IPS-20b (cell line): ENCODE measurements at regions not wholly inside any gene's neighbourhood (a gene's known extent, or its start where the extent isn't known, plus 50 kb on each side); places are given as distances from the start of the nearest gene placed in this dataset.

Experiments used
- H3K27ac ChIP-seq: one replicate; pipeline ENCODE4 v1.5.1; 2013; ENCODE audit warnings: low read length
- H3K27me3 ChIP-seq: 2 replicates; pipeline ENCODE4 v1.6.1; 2013; ENCODE audit warnings: mild to moderate bottlenecking, low read length, inconsistent platforms; ENCODE audit not compliant: insufficient read depth
- H3K36me3 ChIP-seq: 2 replicates; pipeline ENCODE4 v1.6.1; 2013; ENCODE audit warnings: low read depth, mild to moderate bottlenecking, inconsistent platforms, low read length, moderate library complexity; ENCODE audit not compliant: insufficient read depth
- H3K4me1 ChIP-seq: 2 replicates; pipeline ENCODE4 v1.6.1; 2013; ENCODE audit warnings: mild to moderate bottlenecking, control low read depth, inconsistent platforms, low read length, moderate library complexity; ENCODE audit not compliant: insufficient read depth
- H3K4me3 ChIP-seq: 2 replicates; pipeline ENCODE4 v1.5.1; 2013; ENCODE audit warnings: mild to moderate bottlenecking, low read length, inconsistent platforms
- H3K9ac ChIP-seq: 2 replicates; pipeline ENCODE4 v1.6.1; 2013; ENCODE audit warnings: low read depth, mild to moderate bottlenecking, inconsistent platforms, low read length, moderate library complexity
- H3K9me3 ChIP-seq: 2 replicates; pipeline ENCODE4 v1.6.1; 2013; ENCODE audit warnings: mild to moderate bottlenecking, low read depth, low read length, inconsistent platforms; ENCODE audit not compliant: insufficient read depth

DNA sequence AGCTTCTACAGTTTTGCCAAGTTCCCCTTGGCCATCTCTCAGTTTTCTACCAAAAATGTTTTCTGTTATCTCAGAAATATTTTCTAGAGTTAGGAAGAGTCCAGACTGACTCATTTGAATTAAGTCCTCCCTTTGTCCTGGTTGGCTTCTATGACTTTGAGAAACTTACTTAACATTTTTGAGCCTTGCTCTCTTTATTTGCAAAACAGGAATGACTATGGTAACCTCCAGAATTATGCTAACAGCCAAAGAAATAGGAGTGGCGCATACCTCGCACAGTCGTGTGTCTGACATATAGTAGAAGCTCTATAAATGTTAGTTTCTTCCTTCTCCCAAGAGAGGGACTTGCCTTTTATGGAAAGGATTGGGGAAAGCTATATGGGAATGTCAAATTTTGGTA, 841.1 kb downstream of the TSN start:
- H3K9me3 ChIP-seq, result no peaks in the 10 kb centered on the region
- H3K4me1 ChIP-seq, result no peaks in the 10 kb centered on the region
- H3K36me3 ChIP-seq, result no peaks in the 10 kb centered on the region
- H3K9ac ChIP-seq, result no peak overlapping the region
- no peak overlapping the region for H3K4me3 ChIP-seq
- H3K27me3 ChIP-seq, result no peaks in the 10 kb centered on the region
- H3K27ac ChIP-seq, result no peak overlapping the region

GRCh38 chr2:122598784-122599183, 843.3 kb downstream of the TSN start:
- Histone ChIP-seq H3K4me3 (no peak overlapping the region), H3K27me3 (no peaks in the 10 kb centered on the region), H3K36me3 (no peaks in the 10 kb centered on the region), H3K9me3 (no peaks in the 10 kb centered on the region), H3K27ac (no peak overlapping the region), H3K9ac (no peak overlapping the region), H3K4me1 (no peaks in the 10 kb centered on the region)

GRCh38 chr2:122610948-122611609, 855.6 kb downstream of the TSN start:
- Histone ChIP-seq H3K36me3 (no peaks in the 10 kb centered on the region), H3K4me3 (no peak overlapping the region), H3K27me3 (no peaks in the 10 kb centered on the region)

GRCh38 chr2:122622934-122623333, 867.5 kb downstream of the TSN start:
- Histone ChIP-seq H3K27ac (no peak overlapping the region), H3K36me3 (no peaks in the 10 kb centered on the region), H3K4me1 (peaks cover 10% of the 10 kb centered on the region; the same call in 1 of the 2 replicates), H3K9ac (no peak overlapping the region), H3K4me3 (no peak overlapping the region), H3K27me3 (no peaks in the 10 kb centered on the region), H3K9me3 (no peaks in the 10 kb centered on the region)

More at GRCh38 chr2:122610948-122611609, 855.6 kb downstream of the TSN start:
- no peak overlapping the region for H3K9ac ChIP-seq
- no peaks in the 10 kb centered on the region for H3K4me1 ChIP-seq
- no peak overlapping the region for H3K27ac ChIP-seq
- no peaks in the 10 kb centered on the region for H3K9me3 ChIP-seq

DNA sequence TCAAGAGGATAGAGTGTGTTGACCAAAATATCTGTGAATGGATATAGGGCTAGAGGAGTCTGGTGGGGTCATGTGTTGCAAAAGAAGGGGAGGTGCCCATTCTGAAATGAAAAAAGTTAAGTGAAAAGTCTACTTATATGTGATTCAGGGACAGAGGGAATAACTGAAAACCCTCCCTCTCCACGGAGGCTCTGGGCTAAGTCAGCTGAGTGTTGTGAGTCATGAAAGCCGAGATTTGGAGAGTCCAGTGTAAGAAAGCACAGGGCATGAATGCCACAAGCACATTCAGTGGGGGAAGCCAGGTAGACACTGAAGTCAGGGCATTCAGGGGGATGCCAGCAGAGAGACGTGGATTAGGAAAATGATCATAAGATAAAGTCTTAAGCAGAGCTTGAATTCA, 871.9 kb downstream of the TSN start:
- no peak overlapping the region for H3K27ac ChIP-seq
- H3K9me3 ChIP-seq, result no peaks in the 10 kb centered on the region
- H3K36me3 ChIP-seq, result no peaks in the 10 kb centered on the region
- H3K4me1 ChIP-seq, result peaks cover 7% of the 10 kb centered on the region; the same call in 1 of the 2 replicates
- no peak overlapping the region for H3K9ac ChIP-seq
- no peaks in the 10 kb centered on the region for H3K27me3 ChIP-seq
- H3K4me3 ChIP-seq, result no peak overlapping the region

- Histone ChIP-seq H3K36me3 (no peaks in the 10 kb centered on the region), H3K9me3 (no peaks in the 10 kb centered on the region), H3K4me1 (no peaks in the 10 kb centered on the region), H3K4me3 (no peak overlapping the region), H3K27ac (no peak overlapping the region), H3K27me3 (no peaks in the 10 kb centered on the region), H3K9ac (no peak overlapping the region)
These were observed 878.8 kb downstream of the TSN start for GRCh38 chr2:122634256-122634655.

GRCh38 chr2:122634920-122635319, 879.5 kb downstream of the TSN start:
- Histone ChIP-seq H3K9ac (no peak overlapping the region), H3K4me3 (no peak overlapping the region), H3K4me1 (no peaks in the 10 kb centered on the region), H3K27me3 (no peaks in the 10 kb centered on the region), H3K36me3 (no peaks in the 10 kb centered on the region), H3K9me3 (no peaks in the 10 kb centered on the region), H3K27ac (no peak overlapping the region)

GRCh38 chr2:122635686-122636085, 880.2 kb downstream of the TSN start:
- Histone ChIP-seq H3K36me3 (no peaks in the 10 kb centered on the region), H3K27me3 (no peaks in the 10 kb centered on the region), H3K27ac (no peak overlapping the region), H3K9ac (no peak overlapping the region), H3K9me3 (no peaks in the 10 kb centered on the region), H3K4me1 (no peaks in the 10 kb centered on the region), H3K4me3 (no peak overlapping the region)

DNA sequence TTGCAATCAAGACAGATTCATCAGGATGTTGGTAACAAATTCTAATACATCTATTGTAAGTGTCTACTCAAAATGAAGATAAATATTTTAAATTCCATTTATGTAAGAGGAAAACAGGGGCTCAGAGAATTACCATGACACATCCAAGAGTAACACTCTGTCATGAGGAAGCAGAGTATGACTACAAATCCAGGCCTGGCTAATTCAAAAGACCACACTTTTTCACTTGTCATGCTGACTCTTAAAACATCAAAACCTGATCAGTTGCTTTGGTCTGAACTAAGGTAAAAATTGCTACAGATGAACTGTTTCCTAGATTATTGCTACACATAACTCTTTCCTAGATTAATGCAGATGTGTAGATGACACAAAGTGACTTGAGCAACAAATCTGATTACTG, 880.6 kb downstream of the TSN start:
- Histone ChIP-seq H3K36me3 (no peaks in the 10 kb centered on the region), H3K27ac (no peak overlapping the region), H3K9me3 (no peaks in the 10 kb centered on the region), H3K27me3 (no peaks in the 10 kb centered on the region), H3K4me1 (no peaks in the 10 kb centered on the region), H3K4me3 (no peak overlapping the region), H3K9ac (no peak overlapping the region)

DNA sequence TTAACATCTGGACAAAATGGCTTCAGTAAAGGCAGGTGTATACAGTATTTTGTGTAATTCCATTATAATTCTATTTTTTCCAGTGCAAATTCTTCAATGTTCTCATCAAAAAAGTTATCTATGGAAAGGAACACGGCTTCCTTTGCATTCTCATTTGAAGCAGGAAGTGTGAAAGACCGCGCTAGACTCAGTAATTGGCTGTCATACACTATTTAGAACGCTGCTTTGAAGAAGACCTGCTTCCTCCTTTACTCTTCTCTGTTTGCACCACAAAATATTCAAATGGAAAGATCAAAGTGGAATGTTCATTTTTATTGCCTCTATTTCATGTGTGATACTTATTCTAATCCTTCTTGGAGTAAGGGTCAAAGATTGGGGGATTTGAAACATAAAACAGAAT, 883.7 kb downstream of the TSN start:
- H3K27ac ChIP-seq, result no peak overlapping the region
- no peaks in the 10 kb centered on the region for H3K9me3 ChIP-seq
- H3K27me3 ChIP-seq, result no peaks in the 10 kb centered on the region
- H3K9ac ChIP-seq, result no peak overlapping the region
- no peaks in the 10 kb centered on the region for H3K36me3 ChIP-seq
- H3K4me3 ChIP-seq, result no peak overlapping the region
- no peaks in the 10 kb centered on the region for H3K4me1 ChIP-seq

DNA sequence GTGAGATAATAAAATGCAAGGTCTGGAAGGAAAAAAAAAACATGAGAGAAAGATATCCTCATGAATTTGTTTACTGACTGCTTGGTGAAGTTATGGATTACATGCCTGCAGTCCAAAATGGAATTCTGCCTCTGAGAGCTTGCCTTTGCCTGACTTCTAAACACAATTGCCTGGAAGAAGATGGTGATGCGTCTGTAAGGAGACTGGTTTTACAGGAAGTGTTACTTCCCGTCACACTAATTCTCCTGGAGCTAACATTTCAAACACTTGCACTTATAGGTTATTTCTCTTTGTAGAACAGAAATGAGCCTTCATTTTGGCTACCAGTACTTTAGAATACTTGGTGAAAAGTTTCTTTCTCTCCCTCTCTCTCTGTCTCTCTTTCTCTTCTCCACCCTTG, 884.3 kb downstream of the TSN start:
- Histone ChIP-seq H3K4me1 (no peaks in the 10 kb centered on the region), H3K36me3 (no peaks in the 10 kb centered on the region), H3K4me3 (no peak overlapping the region), H3K27ac (no peak overlapping the region), H3K9me3 (no peaks in the 10 kb centered on the region), H3K9ac (no peak overlapping the region), H3K27me3 (no peaks in the 10 kb centered on the region)

DNA sequence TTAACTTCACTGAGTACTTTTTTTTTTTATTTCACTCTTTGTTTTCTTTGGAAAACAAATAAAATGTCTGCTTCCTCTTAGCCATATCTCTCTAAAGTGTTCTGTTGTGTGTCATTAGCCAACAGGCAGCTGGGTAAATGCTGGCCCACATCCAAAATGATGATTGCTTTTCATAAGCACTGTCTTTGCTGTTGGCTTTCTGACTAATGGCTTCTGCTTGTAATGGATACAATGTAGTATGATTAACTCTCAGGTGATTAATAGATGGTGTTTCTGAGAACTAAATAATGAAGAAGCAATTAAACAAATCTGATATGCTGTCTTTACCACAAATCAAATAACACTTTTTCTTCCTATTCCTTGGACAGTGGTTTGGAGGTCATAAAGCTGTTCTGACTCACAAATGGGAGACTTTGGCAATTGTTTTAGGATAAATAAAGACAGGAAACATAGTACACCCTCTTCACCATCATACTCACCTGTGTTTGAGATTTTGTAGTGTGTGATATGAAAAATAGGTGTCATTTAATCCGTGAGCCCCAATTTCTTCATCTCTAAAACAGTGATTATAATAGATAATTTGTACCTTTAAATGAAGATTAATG, 888.4 kb downstream of the TSN start:
- Histone ChIP-seq H3K9me3 (no peaks in the 10 kb centered on the region), H3K27me3 (no peaks in the 10 kb centered on the region), H3K4me3 (no peak overlapping the region), H3K4me1 (no peaks in the 10 kb centered on the region), H3K27ac (no peak overlapping the region), H3K36me3 (no peaks in the 10 kb centered on the region), H3K9ac (no peak overlapping the region)
